T-cell (primary cell): ENCODE measurements at regions not wholly inside any gene's neighbourhood (a gene's known extent, or its start where the extent isn't known, plus 50 kb on each side); places are given as distances from the start of the nearest gene placed in this dataset.

ENCODE experiments used
- ATAC-seq, 4 experiments: fragments of 200-7000 bp in 3 of 4; fragments of 150-1000 bp in 1 of 4; cut with Tn5 transposase; replicated peaks in 1 of 4; 1 replicate in 3 of 4; 2 replicates in 1 of 4; pipeline ENCODE4 v1.10.0; 2021; ENCODE audit warnings: moderate library complexity in 3 of 4, mild to moderate bottlenecking in 2 of 4, moderate number of reproducible peaks in 1 of 4
- CTCF ChIA-PET, 2 donors: fragments of 300-600 bp; sonication (Branson Sonifier 250); formaldehyde crosslinking; loops; one replicate each; lab custom pipeline; 2022; ENCODE audit warnings: antibody characterized with exemption in 2 of 2; lab: Charles Lee
- POLR2A ChIA-PET, 2 donors: fragments of 300-600 bp; sonication (Branson Sonifier 250); formaldehyde crosslinking; loops; one replicate each; lab custom pipeline; 2022; ENCODE audit warnings: antibody characterized with exemption in 2 of 2; lab: Charles Lee
- DNase-seq, 35 experiments: peaks; one replicate each; pipeline versions ENCODE4 v3.0.0 to v3.0.0-alpha.2; 2013 to 2023
- H3K27ac ChIP-seq: one replicate; pipeline ENCODE4 v1.5.1; 2013; ENCODE audit warnings: low read length
- H3K27me3 ChIP-seq, 2 experiments: replicated peaks in 1 of 2; 1 replicate in 1 of 2; 2 replicates in 1 of 2; pipeline versions ENCODE4 v1.6.1 to v1.7.0; 2013; ENCODE audit warnings: low read length in 1 of 2, mixed read lengths in 1 of 2; ENCODE audit not compliant: control insufficient read depth in 2 of 2, insufficient read depth in 2 of 2; ENCODE audit errors: extremely low read depth in 1 of 2
- H3K36me3 ChIP-seq, 2 donors: 1 replicate in 1 of 2; 2 replicates in 1 of 2; pipeline versions ENCODE4 v1.6.1 to v1.7.0; 2013; ENCODE audit warnings: low read length in 1 of 2; ENCODE audit not compliant: control insufficient read depth in 2 of 2, insufficient read depth in 1 of 2; ENCODE audit errors: extremely low read depth in 1 of 2
- H3K4me1 ChIP-seq, 2 experiments: 1 replicate in 1 of 2; 2 replicates in 1 of 2; pipeline versions ENCODE4 v1.6.1 to v1.7.0; 2013; ENCODE audit warnings: low read length in 2 of 2, mixed read lengths in 1 of 2; ENCODE audit not compliant: insufficient read depth in 2 of 2, control insufficient read depth in 1 of 2; ENCODE audit errors: extremely low read depth in 1 of 2
- H3K4me3 ChIP-seq, 2 donors: 1 replicate in 1 of 2; 2 replicates in 1 of 2; pipeline versions ENCODE4 v1.5.1 to v1.7.0; 2013; ENCODE audit warnings: mild to moderate bottlenecking in 2 of 2, low read length in 1 of 2, moderate library complexity in 1 of 2; ENCODE audit not compliant: control insufficient read depth in 1 of 2; ENCODE audit errors: extremely low read depth in 1 of 2
- H3K9me3 ChIP-seq: 2 replicates; pipeline ENCODE4 v1.7.0; 2013
- H3K27ac Mint-ChIP-seq, 2 donors: one replicate each; pipeline ENCODE4 v1.8.0; 2020 to 2021; ENCODE audit warnings: mild to moderate bottlenecking in 2 of 2, mixed read lengths in 2 of 2
- H3K27me3 Mint-ChIP-seq, 2 donors: one replicate each; pipeline ENCODE4 v1.8.0; 2021 to 2022; ENCODE audit warnings: mixed read lengths in 2 of 2
- H3K36me3 Mint-ChIP-seq: one replicate; pipeline ENCODE4 v1.8.0; 2021; ENCODE audit warnings: mixed read lengths
- H3K4me1 Mint-ChIP-seq, 3 donors: one replicate each; pipeline ENCODE4 v1.8.0; 2020 to 2022; ENCODE audit warnings: mixed read lengths in 3 of 3, mild to moderate bottlenecking in 1 of 3
- H3K4me3 Mint-ChIP-seq, 3 donors: one replicate each; pipeline ENCODE4 v1.8.0; 2020 to 2022; ENCODE audit warnings: mild to moderate bottlenecking in 3 of 3, mixed read lengths in 3 of 3, moderate library complexity in 3 of 3
- H3K9me3 Mint-ChIP-seq, 3 donors: one replicate each; pipeline ENCODE4 v1.8.0; 2020 to 2022; ENCODE audit warnings: mixed read lengths in 3 of 3
- WGBS: methylation state at CpG from one replicate; pipeline ENCODE4 v1.1.5; 2013; ENCODE audit warnings: missing lambda C conversion rate; ENCODE audit not compliant: insufficient coverage; 5-methylcytosine and 5-hydroxymethylcytosine counted together

- Histone ChIP-seq H3K4me3 (no peak overlapping the region), H3K4me1 (no peaks in the 10 kb centered on the region), H3K9me3 (no peaks in the 10 kb centered on the region), H3K36me3 (no peaks in the 10 kb centered on the region), H3K27me3 (no peaks in the 10 kb centered on the region), H3K27ac (no peak overlapping the region)
- no peak overlapping the region for H3K27ac Mint-ChIP-seq
- H3K27me3 Mint-ChIP-seq: no peaks in the 10 kb centered on the region
- no peaks in the 10 kb centered on the region for H3K36me3 Mint-ChIP-seq
- H3K9me3 Mint-ChIP-seq: peaks cover 7 to 29% (median 10%) of the 10 kb centered on the region in 3 donors
- H3K4me1 Mint-ChIP-seq: no peaks in the 10 kb centered on the region
- CTCF ChIA-PET: interaction anchor here in 1 of 2 donors (0.6 kb wide), 1 partner anchor 50 kb away, joined by 3 read pairs; no protein-coding TSS in a partner anchor
- ATAC-seq (no peak), DNase-seq (no peak)
- H3K4me3 Mint-ChIP-seq: no peak overlapping the region
- POLR2A ChIA-PET: no interaction called here
Observed at GRCh38 chr1:189874715-189875435, 602.8 kb downstream of the BRINP3 start.

- no peak for ATAC-seq
- POLR2A ChIA-PET: no interaction called here
Observed at GRCh38 chr1:189880135-189880534, 597.5 kb downstream of the BRINP3 start.

GRCh38 chr1:189899686-189900425 is 577.8 kb downstream of the BRINP3 start:
- Histone ChIP-seq H3K4me1 (no peaks in the 10 kb centered on the region), H3K27me3 (no peaks in the 10 kb centered on the region), H3K9me3 (no peaks in the 10 kb centered on the region), H3K36me3 (no peaks in the 10 kb centered on the region), H3K27ac (no peak overlapping the region), H3K4me3 (no peak overlapping the region)
- Mint-ChIP-seq H3K9me3 (peaks cover 13 to 20% (median 15%) of the 10 kb centered on the region in 3 donors), H3K36me3 (no peaks in the 10 kb centered on the region), H3K4me1 (no peaks in the 10 kb centered on the region), H3K27me3 (no peaks in the 10 kb centered on the region), H3K4me3 (no peak overlapping the region), H3K27ac (no peak overlapping the region)
- CTCF ChIA-PET: no interaction called here
- WGBS: no CpG with 5 or more reads among the region's 1 CpG
- ATAC-seq: no peak
- POLR2A ChIA-PET: no interaction called here
- DNase-seq: no peak

More at GRCh38 chr1:189880135-189880534, 597.5 kb downstream of the BRINP3 start:
- no peak overlapping the region for H3K27ac ChIP-seq
- DNase-seq: no peak
- H3K4me3 ChIP-seq: no peak overlapping the region
- Mint-ChIP-seq H3K4me1 (no peaks in the 10 kb centered on the region), H3K27ac (no peak overlapping the region), H3K36me3 (no peaks in the 10 kb centered on the region), H3K9me3 (peaks cover 7 to 38% (median 10%) of the 10 kb centered on the region in 3 donors), H3K27me3 (no peaks in the 10 kb centered on the region), H3K4me3 (no peak overlapping the region)
- no peaks in the 10 kb centered on the region for H3K27me3 ChIP-seq
- CTCF ChIA-PET: no interaction called here
- H3K36me3 ChIP-seq: no peaks in the 10 kb centered on the region
- no peaks in the 10 kb centered on the region for H3K4me1 ChIP-seq
- H3K9me3 ChIP-seq: no peaks in the 10 kb centered on the region
- no CpG with 5 or more reads among the region's 3 CpGs for WGBS

- H3K36me3 ChIP-seq: no peaks in the 10 kb centered on the region
- no peaks in the 10 kb centered on the region for H3K4me1 Mint-ChIP-seq
- H3K27ac Mint-ChIP-seq: no peak overlapping the region
- H3K4me1 ChIP-seq: no peaks in the 10 kb centered on the region
- no peak overlapping the region for H3K4me3 Mint-ChIP-seq
- no CpG with 5 or more reads among the region's 2 CpGs for WGBS
- no peaks in the 10 kb centered on the region for H3K9me3 ChIP-seq
- no peaks in the 10 kb centered on the region for H3K36me3 Mint-ChIP-seq
- no peak overlapping the region for H3K4me3 ChIP-seq
- no peaks in the 10 kb centered on the region for H3K27me3 ChIP-seq
- H3K27me3 Mint-ChIP-seq: no peaks in the 10 kb centered on the region
- POLR2A ChIA-PET: no interaction called here
- H3K27ac ChIP-seq: no peak overlapping the region
- no peak for DNase-seq
- H3K9me3 Mint-ChIP-seq: peaks cover 27 to 34% (median 28%) of the 10 kb centered on the region in 3 donors
- no peak for ATAC-seq
- CTCF ChIA-PET: no interaction called here
Observed at GRCh38 chr1:189904509-189904908, 573.2 kb downstream of the BRINP3 start.

GRCh38 chr1:189908113-189908512 is 569.6 kb downstream of the BRINP3 start:
- H3K4me1 ChIP-seq: no peaks in the 10 kb centered on the region
- no peak overlapping the region for H3K4me3 Mint-ChIP-seq
- H3K27ac Mint-ChIP-seq: no peak overlapping the region
- no peaks in the 10 kb centered on the region for H3K27me3 Mint-ChIP-seq
- H3K4me3 ChIP-seq: no peak overlapping the region
- no peaks in the 10 kb centered on the region for H3K4me1 Mint-ChIP-seq
- ChIA-PET CTCF (no interaction called here), POLR2A (no interaction called here)
- H3K9me3 Mint-ChIP-seq: peaks cover 28 to 39% (median 34%) of the 10 kb centered on the region in 3 donors
- no peaks in the 10 kb centered on the region for H3K27me3 ChIP-seq
- H3K36me3 Mint-ChIP-seq: no peaks in the 10 kb centered on the region
- DNase-seq (no peak), ATAC-seq (no peak)
- H3K9me3 ChIP-seq: no peaks in the 10 kb centered on the region
- no peaks in the 10 kb centered on the region for H3K36me3 ChIP-seq
- H3K27ac ChIP-seq: no peak overlapping the region

GRCh38 chr1:189921613-189922012 is 556.1 kb downstream of the BRINP3 start:
- no peak for DNase-seq
- H3K4me1 Mint-ChIP-seq: no peaks in the 10 kb centered on the region
- POLR2A ChIA-PET: no interaction called here
- no peak overlapping the region for H3K27ac ChIP-seq
- no peak overlapping the region for H3K4me3 ChIP-seq
- no peaks in the 10 kb centered on the region for H3K36me3 Mint-ChIP-seq
- no peak overlapping the region for H3K4me3 Mint-ChIP-seq
- H3K27me3 Mint-ChIP-seq: no peaks in the 10 kb centered on the region
- no peaks in the 10 kb centered on the region for H3K27me3 ChIP-seq
- H3K9me3 Mint-ChIP-seq: peaks cover 24 to 42% (median 27%) of the 10 kb centered on the region in 3 donors
- no peaks in the 10 kb centered on the region for H3K36me3 ChIP-seq
- WGBS: 92% methylated on average over 2 of the region's 2 CpGs
- CTCF ChIA-PET: no interaction called here
- H3K9me3 ChIP-seq: no peaks in the 10 kb centered on the region
- no peak for ATAC-seq
- H3K4me1 ChIP-seq: no peaks in the 10 kb centered on the region
- no peak overlapping the region for H3K27ac Mint-ChIP-seq
